Heart left ventricle (tissue), 13 donors: ENCODE measurements at regions not wholly inside any gene's neighbourhood (a gene's known extent, or its start where the extent isn't known, plus 50 kb on each side); places are given as distances from the start of the nearest gene placed in this dataset.

Experiments
- POLR2A ChIP-seq, 2 donors: fragments of 450-650 bp; IDR thresholded peaks; one replicate each; pipeline ENCODE4 v1.6.1; 2017; ENCODE audit warnings: antibody characterized with exemption in 2 of 2, mild to moderate bottlenecking in 2 of 2, moderate library complexity in 2 of 2
- TF ChIP-seq, protein P1 (sequence below), 12 donors: fragments of 200-600 bp; sonication (generic) in 4 of 12; IDR thresholded peaks; one replicate each; pipeline versions ENCODE4 v1.5.0 to v1.8.0; 2018 to 2022; ENCODE audit warnings: antibody characterized with exemption in 12 of 12, mild to moderate bottlenecking in 5 of 12
- donor health status: ischemic (EF 13 %, LVEDD 7.1; RV severe dilation, severe dysfunction).
- donor health status: DM: no; HTN: yes; CAD: no.
- donor health status: DM: no; HTN: no; CAD: no.
- donor health status: ischemic (EF 25% LVEDD 6.9; RV normal size, moderate dysfunction).
- donor health status: ischemic (EF 25% LVEDD 5.7; RV mildly dilated, moderate dysfunction).
- donor health status: ischemic (EF 35%, LVEDD 5.7; RV mildly dilated, moderate dysfunction).
- donor health status: nonischemic (EF 11% LVEDD 7.7; RV severe dilation, severe dysfunction).
- donor health status: DM: yes; HTN: yes; CAD: no.
- donor health status: PGD.
- donor health status: ischemic (EF 29% LVEDD 5.4; RV normal size, mild dysfunction).
- donor health status: nonischemic (EF 23%, LVEDD 6.1; RV moderate dilation, normal function).

DNA sequence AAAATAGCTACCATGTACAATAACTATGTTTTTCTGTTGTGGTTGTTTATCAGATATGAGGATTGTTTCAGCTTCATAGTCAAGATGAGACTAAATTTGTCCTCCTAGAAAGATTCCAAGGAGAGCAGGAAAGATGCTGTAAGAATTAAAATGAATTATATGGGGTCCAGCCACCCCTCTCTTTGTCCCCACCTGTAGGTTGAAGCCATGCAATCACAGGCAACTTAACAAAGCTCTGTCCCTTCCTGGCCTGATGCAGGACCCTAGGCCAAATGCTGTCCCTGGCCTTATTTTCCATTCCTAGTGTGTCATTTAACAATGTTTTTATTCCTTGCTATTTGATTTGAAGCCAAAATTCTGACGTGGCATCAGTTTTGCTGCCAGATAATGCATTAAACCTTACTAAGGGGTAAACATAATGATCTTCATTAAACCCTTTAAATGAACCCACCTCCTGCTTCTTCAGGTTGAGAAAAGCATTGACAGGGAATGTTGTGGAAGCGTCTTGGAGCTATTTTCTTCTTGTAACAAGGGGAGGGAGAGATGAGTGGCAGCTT is 240.9 kb upstream of the ZNF521 start:
- TF ChIP-seq, protein P1, sequence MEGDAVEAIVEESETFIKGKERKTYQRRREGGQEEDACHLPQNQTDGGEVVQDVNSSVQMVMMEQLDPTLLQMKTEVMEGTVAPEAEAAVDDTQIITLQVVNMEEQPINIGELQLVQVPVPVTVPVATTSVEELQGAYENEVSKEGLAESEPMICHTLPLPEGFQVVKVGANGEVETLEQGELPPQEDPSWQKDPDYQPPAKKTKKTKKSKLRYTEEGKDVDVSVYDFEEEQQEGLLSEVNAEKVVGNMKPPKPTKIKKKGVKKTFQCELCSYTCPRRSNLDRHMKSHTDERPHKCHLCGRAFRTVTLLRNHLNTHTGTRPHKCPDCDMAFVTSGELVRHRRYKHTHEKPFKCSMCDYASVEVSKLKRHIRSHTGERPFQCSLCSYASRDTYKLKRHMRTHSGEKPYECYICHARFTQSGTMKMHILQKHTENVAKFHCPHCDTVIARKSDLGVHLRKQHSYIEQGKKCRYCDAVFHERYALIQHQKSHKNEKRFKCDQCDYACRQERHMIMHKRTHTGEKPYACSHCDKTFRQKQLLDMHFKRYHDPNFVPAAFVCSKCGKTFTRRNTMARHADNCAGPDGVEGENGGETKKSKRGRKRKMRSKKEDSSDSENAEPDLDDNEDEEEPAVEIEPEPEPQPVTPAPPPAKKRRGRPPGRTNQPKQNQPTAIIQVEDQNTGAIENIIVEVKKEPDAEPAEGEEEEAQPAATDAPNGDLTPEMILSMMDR (IDR thresholded peaks at IDR 0.05) = no peak
- no peak for TF ChIP-seq POLR2A (IDR thresholded peaks at IDR 0.05)
